Heart right ventricle (tissue), 16 donors: ENCODE measurements at regions not wholly inside any gene's neighbourhood (a gene's known extent, or its start where the extent isn't known, plus 50 kb on each side); places are given as distances from the start of the nearest gene placed in this dataset.
"Not testable (repeated sequence)": the region's sequence is repeated elsewhere in the genome, so short reads cannot be mapped to it uniquely, and the experiment has no call there.

Experiments
- ATAC-seq, 8 donors: fragments of 200-7000 bp; cut with Tn5 transposase; one replicate each; pipeline ENCODE4 v1.9.1; 2020; ENCODE audit warnings: mild to moderate bottlenecking in 8 of 8, moderate library complexity in 8 of 8, moderate number of reproducible peaks in 1 of 8
- DNase-seq, 2 donors: peaks; one replicate each; pipeline ENCODE4 v3.0.0-alpha.2; 2020
- H3K27ac ChIP-seq, 10 donors: fragments of 200-600 bp; sonication (generic) in 2 of 10; one replicate each; pipeline versions ENCODE4 v1.5.0 to v1.8.0; 2020 to 2022; ENCODE audit warnings: mild to moderate bottlenecking in 3 of 10
- H3K27me3 ChIP-seq, 7 donors: fragments of 200-600 bp; one replicate each; pipeline ENCODE4 v1.8.0; 2021 to 2022; ENCODE audit warnings: mild to moderate bottlenecking in 2 of 7
- H3K36me3 ChIP-seq, 9 donors: fragments of 200-600 bp; sonication (generic) in 1 of 9; one replicate each; pipeline versions ENCODE4 v1.5.0 to v1.8.0; 2020 to 2022; ENCODE audit warnings: mild to moderate bottlenecking in 2 of 9
- H3K4me1 ChIP-seq, 9 donors: fragments of 200-600 bp; sonication (generic) in 1 of 9; one replicate each; pipeline versions ENCODE4 v1.5.0 to v1.8.0; 2020 to 2022; ENCODE audit warnings: mild to moderate bottlenecking in 4 of 9
- H3K4me3 ChIP-seq, 10 donors: fragments of 200-600 bp; sonication (generic) in 2 of 10; one replicate each; pipeline versions ENCODE4 v1.5.0 to v1.8.0; 2020 to 2022; ENCODE audit warnings: mild to moderate bottlenecking in 7 of 10, moderate library complexity in 2 of 10
- H3K9me3 ChIP-seq, 11 donors: fragments of 200-600 bp in 10 of 11; sonication (generic) in 2 of 11; one replicate each; pipeline versions ENCODE4 v1.5.0 to v1.8.0; 2013 to 2022; ENCODE audit warnings: mild to moderate bottlenecking in 2 of 11, control low read depth in 1 of 11, moderate library complexity in 1 of 11
- CTCF ChIP-seq, 9 donors: fragments of 200-600 bp; sonication (generic) in 2 of 9; IDR thresholded peaks; one replicate each; pipeline versions ENCODE4 v1.5.0 to v1.8.0; 2021 to 2022; ENCODE audit warnings: antibody characterized with exemption in 9 of 9, mild to moderate bottlenecking in 5 of 9, moderate library complexity in 1 of 9
- WGBS, 2 donors: extraction: QIAGEN DNeasy Blood & Tissue Kit; methylation state at CpG; one replicate each; pipeline ENCODE4 v1.1.7; 2013; ENCODE audit warnings: inconsistent platforms in 1 of 2; 5-methylcytosine and 5-hydroxymethylcytosine counted together
- intact Hi-C, 10 donors: fragments of 100-400 bp; cut with DNase I; formaldehyde crosslinking; loops; one replicate each; pipeline versions ENCODE4 v1.11.1 to v1.14.2; 2022
- donor health status: Arrhythmogenic right ventricular cardiomyopathy.
- donor health status: ischemic (EF 13 %, LVEDD 7.1; RV severe dilation, severe dysfunction).
- donor health status: healthy with polysubstance abuse.
- donor health status: DM: no; HTN: yes; CAD: no.
- donor health status: DM: no; HTN: no; CAD: no.
- donor health status: ischemic (EF 25% LVEDD 6.9; RV normal size, moderate dysfunction).
- donor health status: ischemic (EF 25% LVEDD 5.7; RV mildly dilated, moderate dysfunction).
- donor health status: healthy.
- donor health status: DM: yes; HTN: yes; CAD: no.
- donor health status: Ischemic cardiomyopathy.
- donor health status: ischemic (EF 35%, LVEDD 5.7; RV mildly dilated, moderate dysfunction).
- donor health status: nonischemic (EF 11% LVEDD 7.7; RV severe dilation, severe dysfunction).
- donor health status: DM: yes; HTN: yes; CAD: no.
- donor health status: PGD.
- donor health status: ischemic (EF 29% LVEDD 5.4; RV normal size, mild dysfunction).
- donor health status: nonischemic (EF 23%, LVEDD 6.1; RV moderate dilation, normal function).

- ATAC-seq = peak; percentile 96 to 100 (median 98)
- intact Hi-C loops = loop anchor here in 3 of 10 donors (1.0 to 2.0 kb wide), 2 partner anchors 123 kb away; partner anchors contain the start of gene GOSR1 (in 3 of the 3)
Measured at GRCh38 chr17:30600060-30600829, 123.0 kb downstream of the GOSR1 start.

GRCh38 chr17:30599428-30600059, 122.3 kb downstream of the GOSR1 start:
- H3K27ac ChIP-seq = peak overlapping the region in 9 of 10 donors; percentile 96 to 99 (median 98)
- no peak for ATAC-seq
- intact Hi-C loops = loop anchor here in 4 of 10 donors (1.0 to 10.0 kb wide), 3 partner anchors 122 to 125 kb away; partner anchors contain the start of gene GOSR1 (in 4 of the 4)
- H3K9me3 ChIP-seq = no peaks in the 10 kb centered on the region
- no peaks in the 10 kb centered on the region for H3K27me3 ChIP-seq
- H3K4me1 ChIP-seq = peaks cover 0 to 22% (median 8%) of the 10 kb centered on the region in 9 donors
- H3K36me3 ChIP-seq = no peaks in the 10 kb centered on the region
- 48 to 53% methylated on average over 13 of the region's 13 CpGs for WGBS, 2 donors
- no peak for TF ChIP-seq CTCF (IDR thresholded peaks at IDR 0.05)
- no peak for DNase-seq
- H3K4me3 ChIP-seq = peak overlapping the region; percentile 66 to 96 (median 88)

More at GRCh38 chr17:30600060-30600829, 123.0 kb downstream of the GOSR1 start:
- Histone ChIP-seq H3K27me3 (no peaks in the 10 kb centered on the region), H3K27ac (peak overlapping the region; percentile 94 to 99 (median 98)), H3K36me3 (no peaks in the 10 kb centered on the region), H3K4me3 (peak overlapping the region; percentile 66 to 96 (median 88)), H3K9me3 (no peaks in the 10 kb centered on the region), H3K4me1 (peaks cover 0 to 26% (median 8%) of the 10 kb centered on the region in 9 donors)
- 0 to 1% methylated on average over 73 to 78 of the region's 78 CpGs for WGBS, 2 donors
- peak; percentile 83 to 86 for DNase-seq
- peak in 7 of 9 donors; percentile 32 to 61 (median 56) for TF ChIP-seq CTCF (IDR thresholded peaks at IDR 0.05)

- H3K9me3 ChIP-seq = no peaks in the 10 kb centered on the region
- no peak for DNase-seq
- no peaks in the 10 kb centered on the region for H3K36me3 ChIP-seq
- no peak overlapping the region for H3K27ac ChIP-seq
- 90% methylated on average over 4 of the region's 4 CpGs for WGBS, 2 donors
- no peak for TF ChIP-seq CTCF (IDR thresholded peaks at IDR 0.05)
- H3K4me1 ChIP-seq = peaks cover 0 to 18% (median 8%) of the 10 kb centered on the region in 9 donors
- ATAC-seq = no peak
- intact Hi-C loops = loop anchor here in 1 of 10 donors (10.0 kb wide), 1 partner anchor 123 kb away; the partner anchor contains the start of gene GOSR1
- H3K27me3 ChIP-seq = no peaks in the 10 kb centered on the region
- no peak overlapping the region for H3K4me3 ChIP-seq
Measured at GRCh38 chr17:30597776-30598288, 120.6 kb downstream of the GOSR1 start.

- H3K4me1 ChIP-seq = peaks cover 0 to 12% (median 8%) of the 10 kb centered on the region in 9 donors
- intact Hi-C loops = loop anchor here in 1 of 10 donors (10.0 kb wide), 1 partner anchor 122 kb away; the partner anchor contains the start of gene GOSR1
- WGBS, 2 donors = 96 to 98% methylated on average over 6 of the region's 8 CpGs
- H3K27ac ChIP-seq, H3K4me3 ChIP-seq, H3K9me3 ChIP-seq, H3K36me3 ChIP-seq, DNase-seq, H3K27me3 ChIP-seq, ATAC-seq: not testable (repeated sequence)
Measured at GRCh38 chr17:30596948-30597775, 120.0 kb downstream of the GOSR1 start.

- H3K4me1 ChIP-seq, H3K4me3 ChIP-seq, H3K27ac ChIP-seq, DNase-seq, H3K36me3 ChIP-seq, H3K27me3 ChIP-seq, H3K9me3 ChIP-seq, ATAC-seq: not testable (repeated sequence)
- intact Hi-C loops = loop anchor here in 1 of 10 donors (10.0 kb wide), 1 partner anchor 120 kb away; the partner anchor contains the start of gene GOSR1
- 83 to 89% methylated on average over 9 to 10 of the region's 10 CpGs for WGBS, 2 donors
Measured at GRCh38 chr17:30594953-30595371, 117.8 kb downstream of the GOSR1 start.
